Activated naive CD4-positive, alpha-beta T cell (primary cell): ENCODE measurements at regions not wholly inside any gene's neighbourhood (a gene's known extent, or its start where the extent isn't known, plus 50 kb on each side); places are given as distances from the start of the nearest gene placed in this dataset.

Source experiments
- DNase-seq, 4 experiments: peaks; one replicate each; lab custom pipeline; 2025; lab: John Stamatoyannopoulos, UW

DNA sequence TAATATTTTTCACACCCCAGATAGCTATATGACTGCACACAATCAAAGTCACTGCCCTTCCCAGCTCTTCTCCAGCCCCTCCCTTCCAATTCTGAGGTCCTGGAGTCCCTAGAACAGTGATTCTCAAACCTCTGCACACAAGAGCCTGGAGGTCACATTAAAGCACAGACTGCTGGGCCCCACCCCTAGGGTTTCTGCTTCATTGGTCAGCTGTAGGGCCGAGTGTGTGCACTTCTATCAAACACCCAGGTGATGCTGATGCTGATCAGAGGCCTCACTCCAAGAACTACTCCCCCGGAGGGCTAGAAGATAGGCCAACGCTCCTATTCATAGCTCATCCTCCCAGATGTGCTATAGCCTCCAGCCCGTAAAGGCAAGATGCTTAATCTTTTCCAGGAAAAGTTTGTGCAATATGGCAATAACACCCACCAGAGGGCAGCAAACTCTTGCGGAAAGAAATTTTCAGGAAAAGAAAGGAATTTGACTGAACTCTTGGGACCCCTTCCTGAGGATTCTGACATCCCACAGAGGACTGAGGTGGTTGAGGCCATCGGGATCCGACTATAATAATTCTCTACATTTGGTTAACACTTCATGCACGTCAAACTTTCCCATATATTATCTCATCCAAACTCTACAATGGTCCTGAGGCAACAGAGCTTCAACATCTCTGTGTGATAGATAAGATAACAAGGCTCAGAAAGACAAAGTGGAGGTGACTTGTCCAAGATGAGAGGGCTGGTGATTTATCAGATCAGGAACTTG, 194.2 kb upstream of the PKDCC start:
- no peak for DNase-seq

DNA sequence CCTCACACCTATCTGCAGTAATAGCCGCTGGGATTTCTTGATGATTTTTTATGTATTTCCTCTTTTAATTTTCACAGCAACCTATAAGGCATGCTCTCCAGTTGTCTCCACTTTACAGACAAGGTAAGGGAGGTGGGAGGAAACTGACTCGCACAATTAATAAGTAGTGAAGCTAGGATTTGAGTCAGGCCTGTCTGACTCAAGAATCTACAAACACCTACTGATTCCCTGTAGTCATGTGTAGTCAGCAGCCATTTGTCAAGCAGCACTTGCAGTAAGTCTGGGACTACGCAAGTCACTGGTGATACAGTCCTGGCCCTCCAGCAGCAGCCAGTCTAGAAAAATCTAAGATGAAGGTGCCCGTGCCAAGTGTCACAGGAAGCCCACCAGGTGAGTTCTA, 193.6 kb upstream of the PKDCC start:
- DNase-seq: no peak

DNA sequence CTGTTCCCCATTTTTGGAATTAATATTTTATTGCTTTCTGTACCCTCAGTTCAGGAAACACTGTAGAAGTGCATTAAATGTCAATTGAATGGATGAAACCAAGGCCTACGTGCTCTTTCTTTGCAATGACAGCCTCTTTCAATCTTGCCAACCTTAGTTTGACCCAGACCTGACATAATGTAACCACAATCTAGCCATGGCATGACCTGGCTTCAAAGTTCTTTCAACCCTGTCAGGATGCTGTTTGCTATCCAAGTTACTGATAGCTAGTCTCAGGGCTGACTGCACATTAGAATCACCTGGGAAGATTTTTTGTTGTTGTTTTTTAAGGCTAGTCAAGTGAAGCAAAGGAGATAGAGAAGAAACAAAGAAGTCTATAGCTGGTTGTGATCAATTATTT, 190.9 kb upstream of the PKDCC start:
- DNase-seq: no peak

DNA sequence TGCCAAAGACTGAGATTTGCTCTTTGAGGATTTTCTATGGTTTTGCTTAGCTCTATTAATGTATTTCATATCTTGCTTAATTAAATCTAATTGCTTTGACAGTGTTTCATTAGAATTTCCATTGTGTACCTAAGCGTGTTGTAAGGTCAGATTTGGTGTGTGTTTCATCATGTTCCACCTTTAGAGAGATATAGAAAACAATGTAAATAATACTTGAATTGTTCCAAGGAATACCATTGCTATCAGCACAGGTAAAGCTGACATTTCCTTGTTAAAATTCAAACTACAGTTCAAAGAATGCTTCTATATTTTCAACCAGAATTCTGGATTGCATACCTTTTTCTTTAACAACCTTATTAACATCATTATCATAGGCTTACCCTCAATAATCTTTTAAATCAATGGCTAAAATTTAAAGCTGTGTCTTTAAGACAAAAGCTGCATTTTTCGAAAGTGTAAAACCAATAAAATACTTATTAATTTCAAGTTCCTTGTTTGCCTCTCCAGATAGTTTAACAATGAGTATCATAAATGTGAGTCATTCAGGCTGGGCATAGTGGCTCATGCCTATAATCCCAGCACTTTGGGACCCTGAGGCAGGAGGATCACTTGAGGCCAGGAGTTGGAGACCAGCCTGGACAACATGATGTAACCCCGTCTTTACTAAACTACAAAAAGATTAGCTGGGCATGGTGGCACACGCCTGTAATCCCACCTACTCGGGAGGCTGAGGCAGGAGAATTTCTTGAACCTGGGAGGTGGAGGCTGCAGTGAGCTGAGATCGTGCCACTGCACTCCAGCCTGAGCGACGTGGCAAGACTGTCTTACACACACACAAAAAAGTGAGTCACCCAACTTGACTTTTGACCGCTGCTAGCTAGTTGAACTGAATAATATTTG, 188.0 kb upstream of the PKDCC start:
- no peak for DNase-seq

DNA sequence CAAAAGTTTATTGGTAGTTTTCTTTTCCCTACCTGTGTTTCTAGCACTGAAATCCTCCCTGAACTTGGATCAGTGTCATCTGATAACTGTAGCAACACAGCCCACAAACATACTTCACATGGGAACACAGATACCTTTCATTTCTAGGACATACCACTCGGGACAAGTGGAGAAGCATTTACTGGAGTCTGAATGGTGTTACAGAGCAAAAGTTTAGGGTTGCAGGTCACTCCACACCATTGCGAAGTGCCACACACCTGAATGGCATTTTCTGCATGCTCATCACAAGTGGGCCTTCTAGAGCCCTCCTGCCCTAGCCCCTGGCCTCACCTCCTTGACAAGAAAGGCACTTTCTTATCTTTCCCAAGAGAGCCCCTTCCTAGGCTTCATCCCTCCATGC, 184.8 kb upstream of the PKDCC start:
- DNase-seq: no peak

DNA sequence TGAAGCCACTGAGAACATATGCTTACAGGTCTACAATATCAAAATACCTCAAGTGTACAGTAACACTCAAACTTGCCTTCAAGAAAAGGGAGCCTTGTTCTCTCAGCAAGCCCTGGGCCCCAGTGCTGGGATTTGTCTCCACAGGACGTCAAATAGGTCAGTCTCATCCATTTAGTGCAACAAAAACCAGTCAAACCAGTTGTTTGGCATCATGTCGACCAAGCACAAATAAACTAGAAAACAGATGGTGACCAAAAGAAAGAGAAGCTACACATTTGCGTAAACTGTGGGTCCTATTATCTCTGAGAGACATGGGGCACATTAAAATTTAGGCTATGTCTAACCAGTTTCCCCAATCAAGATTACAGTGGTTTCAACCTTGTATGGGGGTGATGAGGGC, 182.6 kb upstream of the PKDCC start:
- DNase-seq: no peak

DNA sequence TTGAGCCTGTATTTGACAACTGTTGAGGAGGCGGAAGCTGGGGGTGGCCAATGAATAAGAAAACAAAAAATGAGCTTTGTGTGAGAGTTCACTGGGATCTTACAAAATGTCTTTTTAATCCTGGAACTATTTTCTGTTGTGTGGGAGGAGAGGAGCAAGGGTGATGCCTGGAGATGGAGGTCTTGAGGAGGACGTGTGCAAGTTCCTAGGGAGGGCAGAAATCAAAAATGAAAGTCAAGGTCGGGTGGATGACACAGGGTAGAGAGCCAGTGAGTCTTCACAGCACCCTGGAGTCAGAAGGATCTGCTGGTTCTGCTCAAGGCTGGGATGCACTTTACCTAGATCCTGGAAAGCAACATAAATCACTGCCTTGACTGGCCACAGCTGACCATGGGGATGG, 180.3 kb upstream of the PKDCC start:
- DNase-seq: no peak

DNA sequence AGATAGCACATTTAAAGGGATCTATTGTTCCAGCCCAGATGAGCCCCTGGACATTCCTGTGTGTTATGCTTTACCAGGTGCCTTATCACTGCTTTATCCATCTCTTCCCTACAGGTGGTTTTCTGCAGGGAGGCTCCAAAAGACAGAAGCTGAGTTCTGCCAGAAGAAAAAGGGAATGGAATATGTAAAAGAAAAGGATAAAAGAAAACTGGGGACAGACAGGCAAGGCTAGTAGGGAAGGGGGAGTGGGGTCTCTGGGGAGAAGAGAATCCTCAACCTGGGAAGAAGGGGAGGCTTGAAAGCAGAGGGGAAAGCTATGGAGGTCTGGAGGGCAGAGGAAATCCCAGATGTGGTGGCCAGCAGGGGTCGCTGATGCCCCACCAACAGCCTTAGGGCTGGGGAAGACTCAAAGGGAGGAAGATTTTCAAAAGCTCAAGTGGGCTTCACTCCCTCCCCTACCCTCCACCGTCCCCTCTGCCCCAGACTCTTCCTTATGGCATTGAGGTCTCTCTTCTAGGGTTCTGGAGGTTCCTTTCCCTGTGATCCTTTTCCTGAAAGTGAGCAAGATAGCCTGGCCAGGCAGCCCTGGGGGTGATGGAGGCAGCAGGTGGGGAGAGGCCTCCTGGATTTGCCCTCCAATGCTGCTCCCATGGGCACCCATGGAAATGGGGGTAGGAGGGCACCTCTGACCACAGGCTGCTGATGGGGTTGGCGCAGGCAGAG, 178.1 kb upstream of the PKDCC start:
- peak; percentile 4 to 63 (median 42) for DNase-seq

DNA sequence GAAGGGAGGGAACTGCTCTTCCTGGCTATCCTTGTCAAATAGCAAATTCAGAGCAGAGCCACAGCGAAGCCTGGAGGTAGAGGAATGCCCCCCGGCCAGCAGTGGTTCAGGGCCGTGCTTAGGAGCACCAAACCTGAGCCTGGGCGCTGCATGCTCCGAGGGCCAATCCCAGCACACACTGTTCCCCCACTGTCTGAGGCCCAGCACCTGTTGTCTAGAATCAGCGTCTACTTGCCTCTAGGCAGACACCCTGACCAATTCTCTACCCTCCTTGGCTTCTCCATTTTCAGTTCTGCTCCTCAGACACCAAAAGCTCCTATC, 177.6 kb upstream of the PKDCC start:
- DNase-seq: no peak

DNA sequence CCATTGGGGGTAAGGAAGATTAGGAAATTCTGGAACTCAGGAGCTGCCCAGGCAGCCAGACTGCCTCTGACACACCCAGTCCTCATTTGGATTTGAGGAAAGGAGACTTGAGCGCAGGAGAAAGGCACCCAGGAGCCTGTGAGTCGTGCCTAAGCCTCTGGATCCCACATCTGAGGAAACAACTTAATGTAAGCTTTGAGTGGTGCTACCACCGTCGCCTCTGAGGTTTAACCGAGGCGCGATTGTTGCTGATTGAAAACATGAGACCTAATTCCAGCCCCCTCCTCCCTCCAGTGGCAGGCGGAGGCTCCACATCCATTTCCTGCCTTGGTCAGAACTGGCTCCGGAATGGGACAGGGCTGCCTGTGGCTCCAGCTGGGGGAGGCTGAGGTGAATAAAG, 176.7 kb upstream of the PKDCC start:
- no peak for DNase-seq

DNA sequence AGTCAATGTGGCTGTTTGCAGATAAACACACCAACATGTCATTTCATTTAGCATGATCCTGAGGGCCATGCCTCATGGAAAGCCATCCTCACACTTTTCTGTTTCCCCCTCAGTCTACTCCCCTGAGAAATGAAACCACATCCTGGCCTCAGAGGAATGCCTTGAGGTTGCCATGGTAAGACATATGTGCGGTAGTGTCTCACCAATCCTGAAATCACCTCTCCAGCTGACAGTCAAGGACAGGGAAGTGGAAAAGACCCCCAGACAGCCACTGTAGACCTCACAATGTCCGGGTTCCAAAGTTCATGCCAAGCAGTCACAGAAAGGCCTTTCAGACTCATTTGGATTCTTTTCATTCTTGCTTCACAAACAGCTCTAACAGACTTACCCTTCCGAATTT, 175.2 kb upstream of the PKDCC start:
- DNase-seq: no peak

DNA sequence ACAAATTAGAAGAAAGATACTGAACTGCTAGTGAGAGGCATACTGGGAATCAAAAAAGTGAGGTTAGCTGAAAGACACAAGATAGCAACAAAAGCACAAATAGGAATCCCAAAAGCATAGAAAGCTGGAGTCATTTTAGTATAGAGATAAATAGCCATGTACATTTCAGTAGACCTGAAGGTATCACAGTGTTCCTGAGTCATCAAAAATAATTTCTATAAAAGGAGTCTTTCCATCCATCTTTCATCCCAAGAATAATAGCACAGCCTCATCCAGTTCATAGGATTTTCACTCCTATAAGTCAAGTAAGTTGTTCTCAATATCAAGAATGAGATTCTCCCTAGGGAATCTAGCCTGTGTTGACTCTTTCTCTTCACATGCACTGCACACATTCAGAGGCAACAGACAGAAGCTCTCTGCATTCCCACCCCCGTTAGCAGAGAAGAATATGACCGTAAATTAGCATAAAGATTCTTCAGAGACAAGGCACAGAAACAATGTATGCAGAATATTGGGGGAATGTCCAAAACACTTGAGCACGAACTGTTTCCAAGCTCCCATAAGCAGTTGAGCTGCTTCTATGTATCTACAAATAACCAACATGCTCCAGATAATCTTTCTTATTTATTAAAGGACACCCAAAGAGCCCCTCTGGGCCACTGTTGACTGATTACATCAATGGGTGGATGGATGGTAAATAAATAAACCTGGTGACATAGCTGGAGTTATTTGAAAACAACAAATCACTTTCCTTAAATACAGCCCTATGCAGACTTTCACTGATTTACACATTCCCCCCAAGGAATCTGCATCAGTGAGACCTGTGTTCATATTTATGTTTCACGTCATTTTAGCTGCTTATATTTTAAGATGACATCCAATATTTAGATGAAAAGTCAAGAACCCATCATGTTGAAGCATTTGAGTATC, 174.5 kb upstream of the PKDCC start:
- no peak for DNase-seq

DNA sequence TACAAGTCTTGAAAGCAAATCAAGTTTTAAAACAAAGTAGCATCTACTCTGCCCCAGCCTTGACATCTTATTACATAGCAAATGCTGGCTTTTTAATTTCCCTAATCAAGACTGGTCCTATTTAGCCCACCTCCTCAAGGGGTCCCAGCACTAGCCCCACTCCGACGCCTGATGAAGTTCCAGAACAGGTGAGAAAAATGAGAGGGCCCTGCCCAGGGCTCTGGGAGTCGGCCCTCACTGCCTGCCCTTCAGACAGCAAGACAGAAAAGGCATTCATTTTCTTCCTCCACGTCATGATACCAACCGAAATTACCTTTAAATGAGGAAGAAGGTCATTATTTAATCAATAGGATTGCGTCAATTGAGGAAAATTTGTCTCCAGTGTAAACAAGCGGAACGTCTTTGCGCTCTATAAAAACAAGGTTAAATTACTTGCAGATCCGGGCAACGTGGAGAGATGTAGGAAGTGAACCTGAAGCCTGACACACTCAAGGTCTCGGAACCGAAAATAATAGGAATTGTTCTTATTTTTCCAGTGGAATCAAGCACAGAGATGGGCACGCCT, 170.6 kb upstream of the PKDCC start:
- no peak for DNase-seq

DNA sequence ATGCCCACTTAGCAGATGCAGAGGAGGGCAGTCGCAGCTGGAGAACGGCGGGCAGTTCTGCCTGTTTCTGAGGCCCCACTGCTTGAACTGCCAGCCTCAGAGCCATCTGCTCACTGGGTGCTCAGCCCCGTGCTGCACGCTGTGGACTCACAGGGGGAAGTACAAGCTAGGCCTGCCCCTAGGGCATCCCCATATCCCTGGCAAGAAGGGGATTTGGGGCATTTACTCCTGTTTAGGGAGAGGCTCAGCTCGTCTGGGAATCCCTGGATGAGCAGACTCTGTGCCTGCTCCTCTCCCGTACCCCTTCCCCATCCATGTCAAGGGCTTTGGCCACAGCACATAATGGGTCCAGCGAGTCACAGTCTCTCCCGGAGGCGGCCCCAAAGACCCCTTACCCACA, 169.8 kb upstream of the PKDCC start:
- no peak for DNase-seq

DNA sequence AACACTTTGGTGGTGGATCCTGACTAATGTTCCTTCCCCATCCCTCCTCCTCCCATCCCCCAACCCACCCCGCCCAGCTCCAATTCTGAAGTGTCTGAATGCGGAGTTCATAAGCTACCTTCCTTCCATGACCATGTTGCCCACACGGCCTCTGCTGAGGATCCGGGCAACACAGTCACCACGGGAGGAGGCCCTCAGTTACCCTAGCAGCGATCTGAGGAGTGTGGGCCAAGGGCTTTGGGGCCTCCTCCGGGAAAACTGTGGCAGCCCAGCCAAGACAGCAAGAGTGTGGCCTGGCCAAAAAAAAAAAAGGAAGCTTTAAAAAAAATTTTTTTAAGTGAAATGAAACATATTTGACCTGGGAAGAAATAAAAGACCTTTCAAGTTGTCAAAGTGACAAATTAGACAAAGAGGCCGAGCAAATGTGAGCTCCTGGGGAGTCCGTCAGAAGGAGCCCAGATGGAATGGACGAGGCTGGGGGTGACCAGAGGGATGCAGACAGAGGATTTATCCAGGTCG, 169.0 kb upstream of the PKDCC start:
- no peak for DNase-seq

DNA sequence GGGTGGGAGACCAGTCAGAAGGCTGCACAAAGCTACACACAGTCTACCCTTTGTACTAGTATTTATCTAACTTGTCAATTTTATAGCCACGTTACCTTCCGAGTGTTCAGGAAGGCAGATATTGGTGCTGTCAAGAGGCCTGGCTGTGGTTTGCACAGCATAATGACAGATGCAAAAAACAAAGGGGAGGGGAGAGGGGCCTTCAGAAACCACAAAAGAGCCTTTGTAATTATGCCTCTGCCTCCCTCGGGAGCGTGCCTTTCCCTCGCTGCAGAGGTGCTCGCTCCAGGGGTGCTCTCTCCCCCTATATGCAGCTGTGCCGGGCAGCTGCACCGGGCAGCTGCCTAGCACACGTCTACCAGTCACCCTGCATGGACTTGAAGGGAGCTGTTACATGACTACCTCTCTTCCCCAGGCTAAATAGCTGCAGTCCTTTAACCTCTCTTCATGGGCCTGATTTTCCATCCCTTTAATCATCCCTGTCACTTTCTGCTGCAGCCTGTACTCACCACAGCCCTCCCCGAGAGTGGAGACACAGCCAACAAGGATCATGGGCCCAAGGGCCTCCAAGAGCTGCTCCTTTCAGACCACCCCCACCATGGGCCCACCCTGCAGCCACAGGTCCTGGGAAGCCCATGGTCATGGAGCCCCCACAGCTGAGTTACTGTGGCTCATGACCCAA, 168.4 kb upstream of the PKDCC start:
- no peak for DNase-seq

DNA sequence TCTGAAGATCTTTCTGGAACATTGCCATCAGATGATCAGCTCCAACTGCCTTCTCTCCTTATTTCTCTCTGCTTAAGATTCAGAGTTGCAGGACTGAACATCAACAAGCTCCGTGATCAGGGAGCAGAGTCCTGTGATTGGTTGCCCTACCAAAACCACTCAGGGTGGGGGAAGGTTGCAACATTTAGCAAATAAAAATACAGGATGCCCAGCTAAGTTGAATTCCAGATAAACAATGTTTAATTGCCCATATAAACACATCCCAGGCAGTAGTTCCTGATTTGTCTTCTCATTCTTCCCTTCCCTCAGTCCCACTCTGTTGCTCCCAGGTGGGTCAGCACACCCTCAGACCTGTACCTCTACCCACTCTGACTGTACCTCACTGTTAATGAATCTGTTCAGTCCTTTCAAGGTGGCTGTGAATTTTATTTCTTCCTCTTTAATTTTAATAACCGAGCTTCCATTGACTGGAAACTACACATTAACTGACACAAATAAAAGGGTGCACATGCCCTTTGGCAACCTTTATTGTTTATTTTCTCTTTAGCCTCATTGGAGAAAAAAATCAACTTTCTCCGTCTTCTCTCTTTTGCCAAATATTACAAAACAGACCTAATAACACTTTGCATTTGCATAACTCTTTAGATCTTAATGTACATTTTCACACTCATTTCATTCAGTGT, 167.1 kb upstream of the PKDCC start:
- no peak for DNase-seq

DNA sequence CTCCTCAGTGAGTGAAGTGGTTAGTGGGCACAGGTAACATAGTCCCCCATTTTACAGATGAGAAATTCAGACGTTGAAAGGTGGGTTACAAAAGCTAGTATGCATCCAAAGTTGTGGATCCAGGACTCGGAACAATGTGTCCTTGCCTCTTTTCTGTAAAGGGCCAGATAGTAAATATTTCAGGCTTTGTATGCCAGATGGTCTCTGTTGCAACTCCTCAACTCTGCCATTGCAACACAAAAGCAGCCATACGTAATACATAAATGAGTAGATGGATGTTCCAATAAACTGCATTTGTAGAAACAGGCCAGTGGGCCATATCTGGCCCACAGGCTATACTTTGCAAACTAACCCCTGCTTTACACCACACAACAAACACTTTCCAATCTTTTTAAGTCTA, 166.6 kb upstream of the PKDCC start:
- no peak for DNase-seq

DNA sequence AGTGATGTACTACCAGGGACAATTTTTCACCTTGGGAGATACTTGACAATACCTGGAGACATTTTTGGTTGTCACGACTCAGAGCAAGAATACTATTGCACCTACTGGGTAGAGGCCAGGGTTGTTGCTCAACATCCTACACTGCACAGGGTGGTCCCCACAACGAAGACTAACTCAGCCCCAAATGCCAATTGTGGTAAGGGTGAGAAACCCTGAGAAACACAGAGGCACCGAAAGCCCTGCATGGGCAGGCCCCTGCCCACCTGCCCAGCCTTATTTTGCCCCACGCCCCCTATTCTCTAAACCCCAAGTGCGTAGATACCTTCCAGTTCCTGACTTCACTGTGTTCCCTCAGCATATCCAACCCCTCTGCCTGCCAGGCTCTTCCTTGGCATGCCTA, 163.1 kb upstream of the PKDCC start:
- DNase-seq: no peak

DNA sequence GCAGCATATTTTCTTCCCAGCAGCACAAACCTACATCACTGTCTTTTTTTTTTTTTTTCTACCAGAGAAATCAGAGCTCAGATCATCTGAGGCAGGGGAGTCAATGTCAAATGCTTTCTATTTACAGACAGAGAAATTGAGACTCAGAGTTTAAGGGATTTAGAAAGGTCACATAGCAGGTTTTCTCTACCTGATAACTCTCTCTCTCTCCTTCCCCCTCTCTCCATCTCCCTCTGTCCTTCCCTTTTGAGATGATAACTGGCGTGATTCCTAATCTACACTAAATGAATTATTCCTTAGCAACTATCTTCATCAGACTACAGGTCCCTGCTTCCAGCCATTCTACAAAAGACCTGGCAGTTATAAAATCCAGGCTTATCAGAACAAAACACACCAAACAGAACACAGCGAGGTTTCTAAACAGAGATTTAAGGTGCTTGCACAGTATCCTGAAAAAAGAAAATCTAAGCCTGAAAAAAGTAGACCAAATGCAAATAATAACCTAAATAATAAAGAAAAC, 161.6 kb upstream of the PKDCC start:
- DNase-seq: no peak
